SW480 (cell line): ENCODE measurements at regions not wholly inside any gene's neighbourhood (a gene's known extent, or its start where the extent isn't known, plus 50 kb on each side); places are given as distances from the start of the nearest gene placed in this dataset.

Experiments
- DNase-seq: peaks from one replicate; pipeline ENCODE4 v3.0.0-alpha.2; 2016; ENCODE audit warnings: low spot score

DNA sequence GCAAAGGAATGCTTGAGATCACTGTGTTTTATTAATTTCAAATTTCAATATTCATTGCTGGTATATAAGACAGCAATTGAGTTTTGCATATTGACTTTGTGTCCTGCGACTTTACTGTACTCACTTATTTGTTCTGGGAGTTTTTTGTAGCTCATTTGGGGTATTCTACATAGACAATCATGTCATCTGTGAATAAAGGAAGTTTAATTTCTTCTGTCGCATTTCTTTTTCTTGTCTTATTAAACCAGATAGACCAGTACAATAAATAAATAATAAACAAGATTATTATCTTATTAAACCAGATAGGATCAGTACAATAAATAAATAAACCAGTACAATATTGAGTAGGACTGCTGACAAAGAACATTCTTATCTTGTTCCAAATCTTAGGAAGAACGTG is 448.2 kb downstream of the RPS24 start:
- no peak for DNase-seq

DNA sequence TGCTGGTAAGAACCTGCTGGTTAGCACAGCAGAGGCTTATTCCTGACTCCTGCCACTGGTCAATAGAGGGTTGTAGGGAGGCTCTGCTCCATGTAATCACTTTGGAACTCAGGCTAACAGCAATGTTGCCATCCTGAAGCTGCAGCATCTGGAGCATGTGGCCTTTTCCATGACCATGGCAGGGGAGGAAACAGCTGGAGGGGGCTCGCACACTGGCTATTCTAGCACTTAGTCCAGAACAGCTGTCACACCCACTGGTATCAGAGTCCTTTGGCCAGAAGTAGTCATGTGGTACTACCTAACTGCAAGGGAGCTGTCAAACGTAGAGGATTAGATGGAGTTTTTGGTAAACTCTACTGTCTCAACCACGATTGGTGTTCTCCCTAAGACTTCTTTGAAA is 450.0 kb downstream of the RPS24 start:
- DNase-seq = no peak

DNA sequence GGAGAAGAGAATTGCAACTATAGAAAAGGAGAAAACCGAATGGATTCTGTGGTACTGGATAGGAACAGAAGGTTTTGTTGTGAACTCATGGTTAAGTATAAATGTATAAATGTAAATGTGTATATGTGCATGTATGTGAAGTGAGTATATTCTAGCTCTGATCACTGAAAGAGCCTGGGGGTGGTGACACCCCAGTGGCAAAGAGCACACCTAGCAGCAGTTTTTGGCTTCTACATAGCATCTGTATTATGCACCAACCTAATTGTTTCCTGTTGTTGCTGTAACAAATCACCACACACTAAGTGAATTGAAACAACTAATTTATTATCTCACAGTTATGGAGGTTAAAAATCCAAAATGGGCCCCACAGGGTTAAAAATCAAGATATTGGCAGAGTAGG is 455.4 kb downstream of the RPS24 start:
- DNase-seq = no peak

- DNase-seq = peak; percentile 50
These were observed 458.1 kb downstream of the RPS24 start for GRCh38 chr10:78491812-78492211.

GRCh38 chr10:78492424-78492823 is 458.8 kb downstream of the RPS24 start:
- no peak for DNase-seq

GRCh38 chr10:78494179-78494578 is 460.5 kb downstream of the RPS24 start:
- DNase-seq = no peak

DNA sequence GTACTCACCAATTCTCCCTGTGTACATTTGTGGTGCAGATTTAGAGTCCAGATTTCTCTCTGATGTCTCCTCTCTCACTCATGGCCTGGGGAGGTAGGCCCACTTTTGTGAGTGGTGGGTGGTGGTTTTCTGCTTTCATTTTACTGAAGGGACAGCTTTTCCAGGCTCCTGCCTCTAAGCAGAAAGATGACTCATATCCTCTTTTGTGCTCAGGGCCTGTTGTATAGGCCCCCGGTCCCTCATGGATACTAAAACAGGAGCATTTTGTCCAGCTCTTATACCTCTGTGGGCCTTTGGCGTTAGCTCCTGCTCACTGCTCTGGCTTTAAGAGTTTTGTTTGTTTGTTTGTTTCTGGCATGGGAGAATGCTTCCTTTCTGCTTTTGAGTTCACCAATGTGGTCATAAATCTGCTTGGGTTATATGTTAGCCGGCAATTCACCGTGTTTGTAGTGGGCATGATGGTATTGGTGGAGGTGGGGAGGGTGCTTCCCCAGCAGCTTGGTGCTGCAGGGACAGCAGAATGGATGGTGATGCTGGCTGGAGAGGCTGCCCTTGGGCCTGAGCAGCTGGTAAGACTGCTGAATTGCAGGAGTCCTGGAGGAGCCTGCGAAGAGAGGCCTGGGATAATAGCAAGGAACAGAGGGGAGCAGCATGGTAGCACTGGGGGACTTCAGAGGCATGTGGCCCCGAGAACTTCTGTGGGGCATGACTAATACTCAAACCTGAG is 468.7 kb downstream of the RPS24 start:
- peak; percentile 50 for DNase-seq

DNA sequence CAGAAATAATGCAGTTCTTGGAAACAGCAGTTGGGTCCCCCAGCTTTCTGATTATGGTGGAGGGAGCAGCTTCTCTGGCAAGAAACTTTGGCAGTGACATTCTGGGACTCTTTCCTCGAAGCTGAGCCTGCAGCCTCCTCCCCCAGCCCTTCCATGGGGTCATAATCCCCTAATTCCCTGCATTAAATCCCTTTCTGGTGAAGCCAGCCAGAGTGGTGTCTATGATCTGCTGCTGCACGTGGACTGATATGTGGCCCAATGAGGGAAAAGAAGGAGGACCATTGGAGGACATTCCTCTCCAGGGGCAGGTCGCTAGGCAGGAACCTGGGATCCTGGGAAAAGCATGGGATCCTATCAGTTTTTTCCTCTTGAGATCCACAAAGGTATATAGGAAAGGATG is 470.5 kb downstream of the RPS24 start:
- DNase-seq = no peak

GRCh38 chr10:78505657-78506056 is 472.0 kb downstream of the RPS24 start:
- DNase-seq = no peak

DNA sequence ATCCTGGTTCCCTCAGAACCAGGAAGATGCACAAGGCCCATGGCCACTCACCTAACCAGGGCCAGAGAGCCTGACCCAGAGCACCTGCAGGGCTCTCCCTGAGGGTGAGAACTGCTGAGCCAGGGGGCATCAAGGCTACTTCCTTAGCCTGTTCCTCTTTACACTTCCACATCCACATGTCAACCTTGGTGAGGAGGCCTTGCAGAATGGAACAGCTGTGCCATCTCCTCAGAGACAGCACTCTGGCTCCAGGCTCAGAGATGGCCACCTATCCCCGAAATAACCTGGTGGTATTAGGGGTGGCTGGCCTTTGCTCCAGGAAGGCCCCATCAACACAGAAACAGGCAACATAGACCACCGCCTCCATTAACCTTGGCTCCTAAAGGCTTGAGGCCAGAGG is 473.0 kb downstream of the RPS24 start:
- no peak for DNase-seq

DNA sequence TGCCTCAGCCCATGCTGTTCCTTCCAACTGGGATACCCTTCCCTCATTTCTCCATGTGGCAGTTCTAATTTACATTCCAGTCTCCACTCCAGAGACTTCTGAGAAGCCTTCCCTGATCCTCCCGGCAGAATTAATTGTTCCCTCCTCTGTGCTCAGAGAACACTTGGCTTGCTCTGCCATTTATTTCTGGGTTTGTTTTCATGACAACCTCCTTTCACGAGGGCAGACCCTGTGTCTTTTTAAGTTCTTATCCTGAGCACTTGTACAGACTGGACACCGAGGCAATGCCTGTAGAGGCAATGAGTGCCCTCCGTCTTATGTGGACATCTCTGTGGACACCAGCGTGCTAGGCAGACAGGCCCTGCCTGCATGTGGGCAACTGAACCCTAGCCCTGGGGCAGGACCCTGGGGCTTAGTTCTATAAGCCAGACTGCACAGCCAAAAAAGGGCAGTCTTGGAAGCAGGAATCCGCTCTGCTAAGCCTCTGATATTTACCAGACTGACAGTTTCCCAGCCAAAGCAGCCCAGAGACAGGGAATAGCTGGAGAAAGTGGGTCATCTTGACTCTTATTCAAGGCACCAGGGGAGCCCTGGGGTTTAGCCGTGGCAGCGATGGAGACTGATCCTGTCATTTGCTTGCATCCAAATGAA is 474.0 kb downstream of the RPS24 start:
- DNase-seq = no peak

GRCh38 chr10:78508955-78509748 is 475.5 kb downstream of the RPS24 start:
- DNase-seq = no peak

DNA sequence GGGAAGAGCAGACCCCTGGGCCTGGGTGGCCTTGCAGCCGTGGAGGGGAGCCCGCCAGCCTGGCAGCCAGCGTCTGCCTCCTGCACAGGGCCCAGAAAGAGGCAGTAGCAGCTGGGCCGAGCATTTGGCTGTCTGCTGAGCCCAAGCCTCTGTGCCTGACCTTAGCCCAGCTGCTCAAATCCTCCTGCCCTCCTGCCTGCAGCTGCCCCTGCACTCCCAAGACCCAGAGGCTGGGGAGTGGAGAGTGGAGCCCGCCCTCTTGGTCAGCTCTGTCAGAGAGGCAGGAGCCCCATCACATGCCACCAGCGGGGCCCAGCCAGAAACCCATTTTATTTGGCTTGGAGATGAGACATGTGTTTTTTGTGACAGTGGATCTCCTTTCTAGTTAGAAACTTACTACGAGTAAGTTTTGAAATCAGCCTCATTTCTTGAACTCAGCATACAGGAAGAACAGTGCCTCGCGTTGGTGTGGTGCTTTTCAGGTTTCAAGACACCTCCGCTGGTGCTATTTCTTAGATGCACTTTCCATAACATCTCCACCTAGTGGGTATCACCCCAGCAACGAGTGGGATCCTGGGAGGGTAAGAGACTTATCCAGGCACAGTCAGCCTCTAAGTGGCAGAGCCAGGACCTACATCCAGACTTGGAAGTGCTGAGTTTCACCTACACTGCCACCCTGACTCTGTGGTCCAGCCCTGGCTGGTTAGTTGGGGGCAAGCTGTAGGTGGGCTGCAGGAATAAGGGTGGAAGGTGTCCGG is 477.1 kb downstream of the RPS24 start:
- DNase-seq = no peak

GRCh38 chr10:78511324-78512204 is 477.9 kb downstream of the RPS24 start:
- no peak for DNase-seq

GRCh38 chr10:78512205-78512550 is 478.5 kb downstream of the RPS24 start:
- no peak for DNase-seq

DNA sequence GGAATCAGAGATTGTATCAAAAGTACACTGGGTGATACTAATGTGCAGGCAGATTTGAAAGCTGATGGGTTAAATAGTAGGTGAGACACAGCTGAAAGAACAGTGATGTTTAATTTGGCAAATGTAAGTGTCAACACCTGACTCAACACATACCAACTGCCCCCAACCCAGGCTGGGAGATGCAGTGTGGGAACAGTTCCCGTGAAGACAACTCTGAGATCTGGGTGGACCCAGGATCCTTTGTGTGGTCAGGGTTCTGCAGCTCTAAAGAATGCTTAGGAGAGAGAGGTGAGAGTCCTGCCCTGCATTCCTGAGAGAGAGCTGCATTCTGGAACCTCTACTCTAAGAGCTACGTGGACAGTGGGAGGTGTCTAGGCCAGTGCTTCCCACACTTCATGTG is 479.7 kb downstream of the RPS24 start:
- no peak for DNase-seq

- no peak for DNase-seq
These were observed 480.3 kb downstream of the RPS24 start for GRCh38 chr10:78513986-78514385.

- DNase-seq = no peak
These were observed 480.8 kb downstream of the RPS24 start for GRCh38 chr10:78514459-78514858.

DNA sequence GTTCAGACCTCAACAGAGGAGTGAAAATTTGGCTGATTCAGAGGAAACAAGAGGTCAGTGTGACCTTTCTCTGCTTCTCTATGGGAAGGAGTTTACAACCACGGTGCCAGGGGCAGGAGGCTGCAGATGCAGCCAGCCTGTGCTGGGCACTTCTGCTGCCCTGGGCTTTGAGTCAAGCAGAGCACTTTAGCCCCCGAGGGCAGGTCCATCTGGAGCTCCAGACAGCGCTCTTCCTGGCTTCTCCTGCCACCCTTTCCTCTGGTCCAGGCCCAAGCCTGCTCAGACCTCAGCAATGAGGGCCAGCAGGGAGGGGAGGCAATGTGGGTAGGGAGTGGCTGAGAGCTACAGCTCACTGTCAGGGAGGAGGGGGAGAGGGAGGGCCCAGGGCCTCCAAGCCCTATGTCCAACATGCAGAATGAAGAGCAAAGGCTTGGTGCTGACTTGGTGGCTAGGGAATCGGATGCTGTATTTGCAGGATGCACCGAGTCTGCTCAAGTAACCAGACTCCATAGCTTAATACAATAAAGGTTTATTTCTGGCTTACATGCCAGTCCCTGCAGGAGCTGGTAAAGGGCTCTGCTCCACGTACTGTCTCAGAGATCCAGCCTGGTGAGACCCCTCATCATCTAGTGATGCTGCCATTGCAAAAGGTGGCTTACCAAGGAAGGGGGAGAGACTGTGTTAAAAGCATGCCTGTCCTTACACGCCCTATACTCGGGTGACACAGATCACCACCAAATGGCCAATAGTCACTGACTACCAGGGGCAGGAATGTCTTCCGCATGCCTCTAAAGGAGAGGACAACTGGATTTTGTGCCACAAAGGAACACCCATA is 481.6 kb downstream of the RPS24 start:
- peak; percentile 9 for DNase-seq

- DNase-seq = no peak
These were observed 482.1 kb downstream of the RPS24 start for GRCh38 chr10:78515873-78516153.

- no peak for DNase-seq
These were observed 482.6 kb downstream of the RPS24 start for GRCh38 chr10:78516236-78516635.
